Dedifferentiated amniotic fluid mesenchymal stem cell (primary cell): ENCODE measurements at regions not wholly inside any gene's neighbourhood (a gene's known extent, or its start where the extent isn't known, plus 50 kb on each side); places are given as distances from the start of the nearest gene placed in this dataset.
"Not testable (repeated sequence)": the region's sequence is repeated elsewhere in the genome, so short reads cannot be mapped to it uniquely, and the experiment has no call there.

Experiments
- DNase-seq: peaks from one replicate; pipeline ENCODE4 v3.0.0-alpha.2; 2016; ENCODE audit errors: extremely low spot score

DNA sequence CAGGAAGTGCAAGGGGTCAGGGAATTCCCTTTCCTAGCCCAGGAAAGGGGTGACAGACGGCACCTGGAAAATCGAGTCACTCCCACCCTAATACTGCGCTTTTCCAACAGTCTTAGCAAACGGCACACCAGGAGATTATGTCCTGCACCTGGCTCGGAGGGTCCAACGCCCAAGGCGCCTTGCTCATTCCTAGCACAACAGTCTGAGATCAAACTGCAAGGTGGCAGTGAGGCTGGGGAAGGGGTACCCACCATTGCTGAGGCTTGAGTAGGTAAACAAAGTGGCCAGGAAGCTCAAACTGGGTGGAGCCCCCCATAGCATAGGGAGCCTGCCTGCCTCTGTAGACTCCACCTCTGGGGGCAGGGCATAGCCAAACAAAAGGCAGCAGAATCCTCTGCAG is 618.5 kb upstream of the LRRN3 start:
- not testable (repeated sequence) for DNase-seq

DNA sequence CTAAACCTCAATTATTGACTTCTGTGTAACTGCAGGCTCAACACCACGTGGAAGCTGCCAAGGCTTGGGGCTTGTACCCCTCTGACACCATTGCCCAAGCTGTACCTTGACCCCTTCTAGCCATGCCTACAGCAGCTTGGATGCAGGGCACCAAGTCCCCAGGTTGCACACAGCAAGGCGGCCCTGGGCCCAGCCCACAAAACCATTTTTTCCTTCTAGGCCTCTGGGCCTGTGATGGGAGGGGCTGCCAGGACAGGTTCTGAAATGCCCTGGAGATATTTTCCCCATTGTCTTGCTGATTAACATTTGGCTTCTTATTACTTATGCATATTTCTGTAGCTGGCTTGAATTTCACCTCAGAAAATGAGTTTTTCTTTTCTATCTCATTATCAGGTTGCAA is 610.0 kb upstream of the LRRN3 start:
- DNase-seq, result no peak

DNA sequence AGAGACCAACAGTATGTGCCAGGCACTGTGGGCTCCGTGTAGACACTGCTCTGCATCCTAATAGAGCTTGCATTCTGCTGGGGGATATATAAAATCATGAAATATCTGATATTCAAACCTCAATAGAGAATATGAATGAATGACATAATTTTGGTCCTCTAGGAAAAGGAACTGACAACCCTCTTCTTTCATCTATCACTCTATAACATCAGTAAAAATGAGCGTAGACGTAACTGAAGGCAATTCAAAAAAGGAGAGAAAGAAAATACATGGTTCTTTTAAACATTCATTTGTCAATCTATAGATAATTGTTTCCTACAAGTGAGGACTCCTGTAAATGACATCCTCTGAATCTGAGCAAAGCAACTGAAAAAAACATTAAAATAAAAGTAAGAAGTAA is 607.4 kb upstream of the LRRN3 start:
- no peak for DNase-seq

DNA sequence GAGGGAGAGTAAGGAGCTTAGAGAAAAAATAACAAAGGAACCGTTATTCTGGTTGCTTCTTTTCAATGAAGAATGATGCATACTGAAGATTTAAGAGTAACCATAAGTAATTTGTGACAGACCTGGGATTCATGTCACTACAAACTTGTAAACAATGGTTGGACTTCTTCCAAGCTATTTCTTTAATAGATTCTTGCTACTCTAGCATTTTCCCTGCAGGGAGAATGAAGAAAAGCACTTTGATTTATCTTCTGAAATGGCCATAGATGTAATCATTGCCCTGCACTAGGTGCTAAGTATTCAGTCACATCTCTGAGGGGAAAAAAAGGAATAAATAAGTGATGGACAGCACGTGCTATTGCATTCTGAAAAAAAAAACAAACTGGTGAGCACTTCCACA is 606.6 kb upstream of the LRRN3 start:
- DNase-seq, result no peak

DNA sequence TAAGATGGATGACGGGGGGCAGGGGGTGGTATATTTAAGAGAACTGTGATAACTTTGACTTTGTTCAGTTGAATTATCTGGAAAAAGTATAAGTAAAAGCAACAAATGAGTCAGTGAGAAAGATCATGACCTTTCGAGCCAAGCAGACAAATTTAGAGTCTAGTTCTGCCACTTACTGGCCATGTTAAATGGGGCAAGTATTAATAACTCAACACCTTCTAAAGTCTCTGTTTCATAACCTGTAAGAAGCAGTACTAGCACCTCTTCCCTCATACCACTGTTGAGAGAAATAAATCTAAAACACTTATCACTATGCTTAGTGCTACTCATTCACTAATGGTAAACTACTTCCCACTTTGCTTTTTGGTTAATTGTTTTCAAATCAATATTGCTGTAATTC is 604.4 kb upstream of the LRRN3 start:
- DNase-seq, result no peak

DNA sequence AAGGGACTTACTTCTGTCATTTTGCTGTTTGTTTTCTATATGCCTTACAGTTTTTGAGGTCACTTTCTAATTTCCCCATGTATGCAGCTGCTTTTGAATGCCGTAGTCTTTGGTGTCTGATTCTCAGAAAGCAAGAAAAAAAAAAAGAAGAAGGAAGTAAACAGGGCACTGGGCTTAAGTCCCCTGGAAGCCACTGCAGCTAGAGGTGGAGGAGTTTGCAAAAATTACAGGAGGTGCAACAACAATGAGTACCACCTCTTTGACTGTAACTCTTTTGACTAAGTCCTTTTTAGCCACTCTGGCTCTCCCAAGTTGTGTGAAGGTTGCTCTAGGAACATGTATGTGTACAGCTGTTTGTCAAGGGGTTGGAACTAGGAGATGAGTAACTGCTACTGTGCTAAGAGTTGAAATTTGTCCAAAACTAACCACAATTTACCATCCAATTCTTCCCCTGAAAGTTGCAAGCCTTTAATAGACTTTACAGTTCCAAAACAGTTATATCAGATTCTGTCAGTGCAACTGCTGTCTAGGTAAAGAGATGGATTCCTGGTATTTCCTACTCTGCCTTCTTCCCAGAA is 588.0 kb upstream of the LRRN3 start:
- no peak for DNase-seq

DNA sequence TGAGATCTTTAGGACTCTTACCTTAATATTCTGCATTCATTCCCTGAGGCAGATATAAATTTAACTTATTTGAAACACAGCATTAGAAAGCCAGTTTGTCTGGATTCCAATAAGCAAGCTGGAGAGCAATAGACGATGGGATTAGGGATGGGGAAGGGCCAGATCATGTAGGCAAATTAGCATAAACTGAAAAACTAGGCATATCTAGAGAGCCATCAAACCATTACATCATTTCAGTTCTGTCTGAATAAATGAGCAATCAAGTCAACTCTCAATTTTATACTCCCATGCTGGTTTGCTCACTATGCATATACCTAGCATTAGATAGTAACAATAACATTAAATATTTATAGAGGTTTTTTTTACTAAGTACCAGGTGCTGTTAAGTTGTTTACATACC is 583.6 kb upstream of the LRRN3 start:
- no peak for DNase-seq

DNA sequence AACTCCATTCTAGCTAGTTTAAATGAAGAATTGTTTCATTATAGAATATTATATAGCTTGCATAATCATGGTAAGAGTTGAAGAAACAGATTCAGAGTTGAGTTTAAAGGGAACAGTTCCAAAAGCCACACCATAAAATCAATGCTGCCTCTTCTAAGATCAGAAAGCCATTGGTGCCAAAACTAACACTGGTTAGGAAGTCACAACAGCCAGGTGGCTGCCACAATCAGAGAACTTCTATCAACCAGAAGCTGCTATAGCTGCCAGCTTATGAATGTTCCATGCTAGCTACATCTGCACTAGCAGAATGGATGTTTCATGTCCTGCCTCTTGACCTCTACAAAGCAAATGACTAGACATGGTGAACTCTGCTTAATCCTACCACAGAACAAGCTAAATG is 583.1 kb upstream of the LRRN3 start:
- DNase-seq, result no peak

DNA sequence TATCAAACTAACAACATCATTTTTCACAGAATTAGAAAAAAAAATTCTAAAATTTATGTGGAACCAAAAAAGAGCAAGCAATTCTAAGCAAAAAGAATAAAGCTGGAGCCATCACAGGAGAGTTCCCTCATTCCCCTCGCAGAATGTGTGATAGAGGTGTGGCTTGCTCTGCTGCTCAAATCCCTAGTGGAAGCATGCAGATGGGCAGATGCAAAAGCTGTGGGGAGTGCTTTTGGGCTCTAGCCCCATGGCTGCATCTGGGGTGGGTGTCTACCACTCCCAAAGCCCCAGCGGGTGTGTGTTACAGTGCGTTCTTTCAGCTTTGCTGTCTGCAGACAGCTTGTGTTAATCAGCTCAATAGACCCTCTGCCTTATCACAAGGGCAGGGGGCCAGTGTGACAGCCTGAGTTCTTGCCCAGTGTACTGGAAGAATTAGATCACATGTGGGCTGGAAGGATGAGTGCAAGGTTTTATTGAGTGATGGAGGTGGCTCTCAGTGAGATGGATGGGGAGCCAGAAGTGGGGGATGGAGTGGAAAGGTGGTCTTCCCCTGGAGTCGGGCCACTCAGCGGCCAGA is 575.9 kb upstream of the LRRN3 start:
- not testable (repeated sequence) for DNase-seq

DNA sequence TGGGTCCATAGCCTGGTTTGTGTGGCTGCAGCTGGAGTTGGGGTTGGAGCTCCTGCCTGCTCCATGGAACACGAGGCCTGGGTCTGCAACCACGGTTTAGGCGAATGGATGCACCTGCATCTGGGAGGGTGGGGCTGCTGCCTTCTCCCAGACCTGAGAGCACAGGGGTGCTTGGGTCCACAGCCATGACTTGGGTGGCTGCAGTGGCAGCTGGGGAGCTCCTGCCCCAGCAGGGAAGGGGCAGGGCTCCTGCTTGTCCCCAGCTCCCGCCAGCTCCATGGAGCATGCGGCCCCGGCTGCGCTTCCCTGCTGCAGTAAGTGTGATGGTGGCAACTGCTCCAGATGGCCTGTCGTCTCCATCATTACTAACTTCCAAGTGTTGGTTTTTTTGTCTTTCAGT is 571.1 kb upstream of the LRRN3 start:
- DNase-seq, result no peak

DNA sequence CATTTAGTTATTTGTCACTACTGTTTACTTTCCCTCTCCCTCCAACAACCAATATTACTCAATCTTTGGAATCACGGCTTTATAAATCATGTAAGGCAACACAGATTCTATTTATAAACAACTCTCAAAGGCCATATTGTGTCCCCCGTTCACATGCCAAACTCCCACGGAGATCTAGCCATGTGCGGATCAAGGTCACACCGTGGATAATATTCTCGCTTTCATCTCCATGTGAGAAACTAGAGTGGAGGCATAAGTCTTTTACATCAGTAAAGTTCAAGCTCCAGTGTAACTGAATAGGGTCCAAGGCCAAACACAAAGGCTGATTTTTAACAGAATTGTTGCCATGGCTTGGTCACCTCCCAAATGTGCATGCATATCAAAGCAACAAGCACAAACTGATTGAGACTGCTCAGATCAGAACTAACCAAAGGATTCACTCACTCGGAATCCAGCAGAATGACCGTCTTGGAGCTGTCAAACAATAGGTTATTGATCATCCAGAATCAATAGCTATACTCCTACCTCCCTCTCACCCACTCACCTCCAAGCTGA is 569.5 kb upstream of the LRRN3 start:
- DNase-seq, result no peak

DNA sequence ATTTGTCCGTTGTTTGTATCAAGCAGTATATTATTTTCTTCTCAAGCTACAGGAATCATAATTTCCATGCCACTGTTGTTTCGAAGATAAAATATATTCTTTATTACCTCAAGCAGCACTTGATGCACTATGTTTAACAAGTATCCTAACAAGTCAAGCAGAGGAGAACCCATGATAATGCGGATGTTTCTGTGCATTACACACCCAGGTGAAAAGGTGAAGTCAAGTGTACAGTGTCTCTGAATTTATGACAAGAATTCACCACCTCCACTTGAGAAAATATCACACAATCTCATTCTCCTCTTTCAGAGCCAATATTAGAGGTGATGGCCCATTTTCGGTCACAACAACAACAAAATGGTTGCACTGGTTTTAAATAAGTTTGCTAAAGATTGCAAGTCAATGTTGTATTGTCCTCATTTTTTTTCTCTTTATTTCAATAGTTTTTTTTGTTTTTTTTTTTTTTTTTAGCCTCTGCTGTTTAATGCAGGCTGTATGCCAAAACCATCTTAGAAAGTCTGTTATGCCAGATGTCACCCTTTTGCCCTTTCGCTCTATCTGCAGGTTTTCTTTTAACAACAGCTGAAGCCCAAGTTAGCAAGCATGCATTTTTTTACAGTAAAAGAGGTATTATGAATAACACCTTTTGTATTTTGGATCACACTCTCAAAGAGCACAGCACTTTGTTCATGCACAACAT is 568.7 kb upstream of the LRRN3 start:
- DNase-seq, result no peak

DNA sequence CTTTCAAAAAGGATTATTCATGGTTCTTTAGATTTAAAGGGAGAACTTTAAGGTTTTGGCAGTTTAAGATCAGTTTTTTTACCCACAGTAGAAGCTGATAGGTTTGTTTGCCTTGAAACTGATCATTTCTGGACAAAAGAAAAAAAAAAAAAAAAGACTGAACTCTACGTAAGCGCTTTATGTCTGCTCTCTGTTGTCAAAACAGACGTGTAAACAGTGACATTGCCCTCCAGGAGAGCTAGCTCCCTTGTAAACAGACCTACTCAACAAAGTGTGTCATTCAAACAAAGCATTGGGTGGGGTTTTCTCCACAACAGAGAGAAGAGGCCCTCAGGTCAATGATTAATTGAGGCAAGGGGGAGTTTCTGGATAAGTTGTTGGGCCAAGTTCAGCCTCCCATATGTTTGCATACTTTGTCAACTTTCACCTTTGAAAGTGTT is 568.1 kb upstream of the LRRN3 start:
- DNase-seq, result no peak

DNA sequence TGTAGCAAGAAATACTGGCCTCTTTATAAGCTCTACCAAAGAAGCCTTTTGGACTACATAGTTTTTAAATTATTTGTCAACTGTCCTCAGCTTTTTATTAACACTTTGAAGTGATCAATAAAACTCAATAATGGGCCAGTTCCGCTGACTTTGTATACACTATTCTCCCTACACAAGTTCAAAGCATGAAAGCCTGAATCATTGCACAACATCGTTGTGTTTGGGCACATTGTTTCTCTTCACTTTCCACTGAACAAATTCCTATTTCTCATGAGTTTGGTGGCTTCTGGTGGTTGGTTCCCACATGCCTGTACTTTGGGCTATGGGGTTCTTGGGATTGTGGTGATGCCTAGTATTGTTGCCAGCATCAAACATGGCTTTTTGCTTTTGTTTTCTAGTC is 561.8 kb upstream of the LRRN3 start:
- no peak for DNase-seq

DNA sequence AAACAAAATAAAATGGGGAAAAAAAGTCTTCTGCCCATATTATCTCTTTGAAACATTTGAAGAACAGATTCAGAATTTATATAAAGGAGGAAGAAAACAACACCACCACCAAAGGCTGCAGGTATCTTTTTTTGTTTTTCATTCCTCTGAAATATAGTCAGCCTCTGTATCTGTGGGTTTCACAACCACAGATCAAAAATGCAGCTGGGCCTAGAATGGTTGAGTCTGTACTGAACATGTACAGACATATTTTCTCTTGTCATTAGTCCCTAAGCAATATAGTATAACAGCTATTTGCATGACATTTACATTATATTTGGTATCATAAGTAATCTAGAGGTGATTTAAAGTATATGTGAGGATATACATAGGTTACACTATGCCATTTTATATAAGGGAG is 559.7 kb upstream of the LRRN3 start:
- no peak for DNase-seq

DNA sequence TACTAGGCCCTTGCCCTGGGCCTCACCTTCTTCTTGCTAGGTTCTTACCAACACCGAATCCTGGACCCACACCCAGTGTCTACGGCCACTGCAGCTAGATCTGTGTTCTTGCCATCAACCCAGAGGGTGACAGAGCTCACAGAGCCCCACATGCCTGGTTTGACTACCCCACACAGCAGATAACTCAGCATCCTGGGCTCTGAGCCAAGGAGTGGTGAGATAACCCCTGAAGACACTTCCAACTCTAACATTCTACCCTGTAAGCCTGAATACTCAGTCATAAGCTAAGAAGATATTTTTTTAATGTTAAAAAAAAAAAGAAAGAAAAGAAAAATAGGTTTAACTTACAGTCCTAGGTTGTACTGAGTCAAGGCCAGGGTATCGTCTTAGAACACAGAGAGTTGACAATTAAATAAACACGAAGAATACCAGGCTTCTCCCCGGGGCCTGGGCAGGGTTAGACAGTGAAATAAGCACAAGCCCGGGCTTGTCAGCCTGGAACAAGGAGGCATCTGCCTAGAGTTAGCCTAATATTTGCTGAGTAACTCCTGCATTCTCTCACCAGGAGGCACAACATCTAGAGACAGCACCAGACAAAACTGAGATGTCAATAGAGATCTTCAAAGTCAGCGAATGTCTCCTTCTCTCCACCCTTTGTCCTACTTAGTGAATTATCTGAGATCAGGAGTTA is 556.5 kb upstream of the LRRN3 start:
- peak; percentile 41 for DNase-seq

DNA sequence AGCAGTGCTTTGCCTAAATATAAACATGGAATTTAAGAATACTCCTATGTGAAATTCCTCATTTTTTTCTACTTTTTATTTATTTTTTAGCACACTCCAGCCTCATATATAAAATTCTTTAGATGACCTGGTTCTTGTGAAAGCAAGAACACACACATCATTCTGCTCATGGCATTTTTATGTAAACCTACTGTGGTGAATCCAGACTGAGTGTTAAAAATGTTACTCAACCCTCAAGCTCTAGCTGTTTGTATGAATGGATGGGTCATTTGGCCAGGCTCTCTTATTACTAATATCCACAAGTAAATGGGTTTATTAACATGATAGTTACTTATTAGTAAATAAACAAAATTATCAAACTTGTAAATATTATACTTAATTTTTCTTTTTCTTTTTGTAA is 551.7 kb upstream of the LRRN3 start:
- DNase-seq, result no peak

DNA sequence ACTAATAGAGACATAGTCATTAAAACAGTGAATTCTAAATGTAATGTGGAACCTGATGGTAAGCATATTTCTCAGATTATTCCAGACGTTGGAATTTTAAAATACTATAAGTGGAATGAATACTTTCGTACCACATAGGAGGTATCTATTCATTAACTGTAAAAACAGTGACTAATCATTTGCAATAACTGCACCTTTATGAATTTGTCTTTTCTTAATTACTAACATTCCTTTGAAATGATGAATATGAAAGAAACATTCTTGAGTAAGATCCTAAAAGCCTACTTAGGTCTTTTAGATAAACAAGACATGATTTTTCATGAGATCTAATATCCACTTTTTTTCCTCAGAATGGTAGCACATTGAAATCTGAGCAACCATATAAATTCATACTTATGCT is 549.0 kb upstream of the LRRN3 start:
- DNase-seq, result no peak

DNA sequence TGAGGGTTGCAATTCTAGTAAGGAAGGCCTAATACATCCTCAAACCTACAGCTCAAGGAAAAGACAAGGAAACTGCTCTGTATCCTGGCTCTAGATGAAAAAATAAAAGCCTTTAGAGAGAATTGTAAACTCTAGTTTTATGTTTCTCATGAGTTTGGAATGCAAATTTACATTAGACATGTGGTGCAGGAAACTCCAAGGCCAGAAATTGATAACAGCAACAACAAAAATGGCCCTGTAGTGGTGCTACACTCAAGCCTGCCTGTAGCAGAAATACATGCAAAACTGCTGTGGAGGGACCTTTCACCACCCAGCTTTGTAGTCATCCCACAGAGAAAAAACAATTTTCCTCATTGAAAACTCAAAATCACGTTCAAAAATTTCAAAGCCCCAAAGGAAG is 546.7 kb upstream of the LRRN3 start:
- no peak for DNase-seq

DNA sequence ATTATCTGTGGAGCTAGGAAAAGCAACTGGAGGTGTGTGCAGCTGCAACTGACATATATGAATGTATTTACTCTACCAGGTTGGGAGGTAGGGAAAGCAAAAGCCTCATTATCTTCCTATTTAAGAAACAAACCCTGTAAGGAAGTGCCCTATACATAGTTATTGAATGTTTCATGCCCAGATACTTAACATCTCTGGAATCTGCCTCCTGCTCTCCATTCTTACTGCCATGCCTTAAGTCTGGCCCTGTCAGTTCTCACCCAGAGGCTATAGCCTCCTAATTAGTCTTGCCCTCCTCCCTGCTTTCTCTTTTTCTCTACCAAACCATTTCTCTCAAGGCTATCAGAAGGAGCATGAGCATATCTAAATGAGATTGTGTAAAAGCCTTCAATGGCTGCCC is 542.6 kb upstream of the LRRN3 start:
- no peak for DNase-seq

DNA sequence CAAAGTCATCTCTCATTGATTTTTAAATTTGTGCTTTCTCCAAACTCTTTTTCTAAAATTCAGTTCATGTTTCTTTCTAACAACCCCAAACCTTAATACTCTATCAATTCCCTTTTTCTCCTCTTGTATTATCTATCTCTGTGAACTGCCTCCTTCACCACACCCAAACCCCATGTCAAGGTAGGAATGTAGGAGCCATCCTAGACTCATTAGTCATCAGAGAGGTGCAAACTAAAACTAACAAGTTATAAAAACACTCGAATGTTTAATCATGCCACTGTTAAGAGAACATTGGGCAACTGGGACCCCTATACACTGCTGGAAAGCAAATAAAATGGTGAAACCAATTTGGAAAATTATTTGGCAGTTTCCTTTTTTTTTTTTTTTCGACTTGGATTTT is 533.8 kb upstream of the LRRN3 start:
- DNase-seq, result no peak

DNA sequence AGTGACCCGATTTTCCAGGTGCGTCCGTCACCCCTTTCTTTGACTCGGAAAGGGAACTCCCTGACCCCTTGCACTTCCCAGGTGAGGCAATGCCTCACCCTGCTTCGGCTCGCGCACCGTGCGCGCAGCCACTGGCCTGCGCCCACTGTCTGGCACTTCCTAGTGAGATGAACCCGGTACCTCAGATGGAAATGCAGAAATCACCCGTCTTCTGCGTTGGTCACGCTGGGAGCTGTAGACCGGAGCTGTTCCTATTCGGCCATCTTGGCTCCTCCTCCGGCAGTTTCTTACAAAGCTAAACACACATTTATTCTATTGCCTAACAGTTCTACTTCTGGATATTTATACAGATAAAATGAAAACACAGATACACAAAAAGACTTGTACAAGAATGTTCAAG is 527.6 kb upstream of the LRRN3 start:
- DNase-seq, result not testable (repeated sequence)

DNA sequence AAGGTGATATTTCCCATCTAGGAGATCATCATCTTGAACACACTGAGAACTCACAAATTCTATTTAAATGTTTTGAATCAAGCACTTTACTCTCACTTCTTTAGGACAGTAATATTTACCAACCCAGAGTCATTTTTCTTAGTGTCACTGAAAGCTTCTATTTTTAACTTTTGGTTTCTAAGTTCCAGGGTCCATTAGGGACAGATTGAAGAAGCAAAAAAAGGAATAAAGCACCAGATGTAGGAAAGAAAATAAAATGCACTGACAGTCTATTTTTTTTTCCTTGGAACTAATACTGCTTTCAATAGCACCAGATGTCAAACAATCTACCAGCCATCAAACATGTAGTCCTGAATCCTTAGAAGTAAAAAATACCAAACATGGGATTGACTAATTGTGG is 526.7 kb upstream of the LRRN3 start:
- DNase-seq, result no peak
